Astrocyte of the spinal cord (primary cell): ENCODE measurements at regions not wholly inside any gene's neighbourhood (a gene's known extent, or its start where the extent isn't known, plus 50 kb on each side); places are given as distances from the start of the nearest gene placed in this dataset.

Experiments
- DNase-seq: peaks from one replicate; pipeline ENCODE4 v3.0.0; 2011; ENCODE audit warnings: low read depth, low spot score
- H3K4me3 ChIP-seq: 2 replicates; pipeline ENCODE4 v1.5.1; 2011; ENCODE audit warnings: low read depth, mild to moderate bottlenecking, low read length, moderate library complexity
- in situ Hi-C: cut with HindIII; loops from 2 replicates; pipeline ENCODE4 v1.10.0; 2017; ENCODE audit warnings: low sequenced_read_pairs
- TF ChIP-seq, protein P1 (sequence below): IDR thresholded peaks from 2 replicates; pipeline ENCODE4 v1.5.1; 2012; ENCODE audit warnings: low read depth, mild to moderate bottlenecking, low read length, inconsistent platforms

DNA sequence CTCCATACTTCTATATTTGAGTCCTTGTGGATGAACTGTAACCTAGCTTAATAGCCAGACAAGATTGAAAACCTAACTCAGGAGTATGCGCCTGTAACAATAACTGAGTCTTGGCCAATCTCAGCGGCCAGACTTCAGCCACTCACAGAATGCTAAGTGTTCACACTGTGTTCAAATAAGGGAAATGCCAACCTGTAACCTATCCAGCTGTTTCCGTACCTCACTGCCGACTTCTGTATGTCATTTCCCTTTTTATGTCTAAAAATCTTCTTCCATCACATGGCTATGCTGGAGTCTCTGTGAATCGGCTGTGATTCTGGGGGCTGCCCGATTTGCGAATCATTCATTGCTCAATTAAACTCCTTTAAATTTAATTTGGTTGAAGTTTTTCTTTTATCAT is 169.2 kb downstream of the NFKBIZ start:
- TF ChIP-seq, protein P1, sequence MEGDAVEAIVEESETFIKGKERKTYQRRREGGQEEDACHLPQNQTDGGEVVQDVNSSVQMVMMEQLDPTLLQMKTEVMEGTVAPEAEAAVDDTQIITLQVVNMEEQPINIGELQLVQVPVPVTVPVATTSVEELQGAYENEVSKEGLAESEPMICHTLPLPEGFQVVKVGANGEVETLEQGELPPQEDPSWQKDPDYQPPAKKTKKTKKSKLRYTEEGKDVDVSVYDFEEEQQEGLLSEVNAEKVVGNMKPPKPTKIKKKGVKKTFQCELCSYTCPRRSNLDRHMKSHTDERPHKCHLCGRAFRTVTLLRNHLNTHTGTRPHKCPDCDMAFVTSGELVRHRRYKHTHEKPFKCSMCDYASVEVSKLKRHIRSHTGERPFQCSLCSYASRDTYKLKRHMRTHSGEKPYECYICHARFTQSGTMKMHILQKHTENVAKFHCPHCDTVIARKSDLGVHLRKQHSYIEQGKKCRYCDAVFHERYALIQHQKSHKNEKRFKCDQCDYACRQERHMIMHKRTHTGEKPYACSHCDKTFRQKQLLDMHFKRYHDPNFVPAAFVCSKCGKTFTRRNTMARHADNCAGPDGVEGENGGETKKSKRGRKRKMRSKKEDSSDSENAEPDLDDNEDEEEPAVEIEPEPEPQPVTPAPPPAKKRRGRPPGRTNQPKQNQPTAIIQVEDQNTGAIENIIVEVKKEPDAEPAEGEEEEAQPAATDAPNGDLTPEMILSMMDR: no peak
- DNase-seq: no peak
- in situ Hi-C loops: no loop called here
- no peak overlapping the region for H3K4me3 ChIP-seq

DNA sequence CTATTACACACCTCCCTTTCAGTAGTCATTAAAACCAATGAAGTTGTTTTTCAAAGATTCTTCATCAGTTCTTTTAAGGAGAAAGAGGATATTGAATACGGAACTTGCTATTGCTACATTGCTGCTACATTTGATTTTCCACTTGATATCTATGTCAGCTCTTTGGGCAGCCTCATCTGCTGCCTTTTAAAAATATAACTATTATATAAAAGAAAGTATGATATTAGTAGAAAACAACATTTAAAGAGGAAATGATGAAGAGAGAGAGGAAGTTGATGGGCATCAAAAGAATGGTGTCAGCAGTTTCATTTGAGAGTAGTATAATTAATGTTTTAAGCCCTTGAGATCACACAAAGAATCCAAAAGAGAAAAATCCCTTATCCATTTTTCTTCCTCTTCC is 171.4 kb downstream of the NFKBIZ start:
- DNase-seq: no peak
- TF ChIP-seq, protein P1: no peak
- no peak overlapping the region for H3K4me3 ChIP-seq
- in situ Hi-C loops: no loop called here

DNA sequence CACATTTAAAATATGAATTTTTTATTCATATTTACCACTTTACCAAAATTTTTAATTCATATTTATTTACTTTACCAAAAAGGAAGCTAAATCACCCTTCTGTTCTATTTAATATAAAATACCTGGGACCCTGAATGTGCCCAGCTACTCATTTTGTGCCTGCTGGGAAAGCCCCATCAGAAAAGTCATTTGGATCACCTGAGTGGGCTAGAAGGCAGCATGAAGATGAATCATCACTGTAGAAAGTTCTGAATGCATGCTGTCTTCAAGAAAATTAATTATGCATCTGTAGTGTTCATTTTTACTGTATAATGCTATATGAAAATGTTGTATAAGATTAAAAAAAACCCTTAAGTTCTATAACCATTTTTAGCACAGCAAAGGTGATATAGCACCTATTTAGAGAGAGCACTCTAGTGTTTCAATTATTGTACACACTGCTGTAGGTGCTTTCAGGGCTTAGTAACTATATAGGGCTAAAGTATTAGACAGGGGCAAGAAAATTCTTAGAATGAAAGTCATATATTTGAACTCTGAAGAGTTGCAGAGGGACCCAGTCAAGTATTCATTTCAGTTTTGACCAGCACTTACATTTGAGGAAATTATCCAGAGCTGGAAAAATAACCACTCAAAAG is 175.1 kb downstream of the NFKBIZ start:
- H3K4me3 ChIP-seq: no peak overlapping the region
- TF ChIP-seq, protein P1: no peak
- DNase-seq: no peak
- in situ Hi-C loops: no loop called here

DNA sequence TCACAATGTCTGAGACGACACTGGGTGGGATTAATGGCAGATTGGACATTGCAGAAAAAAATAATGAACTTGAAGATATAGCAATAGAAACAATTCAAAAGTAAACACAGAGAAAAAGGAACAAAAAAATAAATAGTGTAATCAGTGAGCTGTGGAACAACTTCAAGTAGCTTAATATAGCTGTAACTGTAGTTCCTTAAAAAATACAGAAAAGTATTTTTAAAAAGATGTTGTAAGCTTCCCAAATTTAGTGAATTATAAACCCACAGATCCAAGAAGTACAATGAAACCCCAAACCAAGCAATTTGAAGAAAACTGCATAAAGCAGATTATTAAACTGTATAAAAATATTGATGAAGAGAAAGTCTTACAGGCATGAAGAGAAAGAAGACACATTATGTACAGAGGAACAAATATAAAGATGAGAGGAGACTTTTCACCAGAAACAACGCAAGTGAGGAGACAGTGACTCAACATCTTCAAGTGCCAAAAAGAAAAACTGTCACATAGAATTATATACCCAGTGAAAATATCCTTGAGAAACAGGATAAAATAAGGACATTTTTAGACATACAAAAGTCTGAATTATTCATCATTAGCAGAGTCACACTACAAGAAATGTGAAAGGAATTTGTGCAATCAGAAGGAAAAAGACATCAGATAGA is 176.4 kb downstream of the NFKBIZ start:
- no peak overlapping the region for H3K4me3 ChIP-seq
- in situ Hi-C loops: no loop called here
- TF ChIP-seq, protein P1: no peak
- DNase-seq: no peak

DNA sequence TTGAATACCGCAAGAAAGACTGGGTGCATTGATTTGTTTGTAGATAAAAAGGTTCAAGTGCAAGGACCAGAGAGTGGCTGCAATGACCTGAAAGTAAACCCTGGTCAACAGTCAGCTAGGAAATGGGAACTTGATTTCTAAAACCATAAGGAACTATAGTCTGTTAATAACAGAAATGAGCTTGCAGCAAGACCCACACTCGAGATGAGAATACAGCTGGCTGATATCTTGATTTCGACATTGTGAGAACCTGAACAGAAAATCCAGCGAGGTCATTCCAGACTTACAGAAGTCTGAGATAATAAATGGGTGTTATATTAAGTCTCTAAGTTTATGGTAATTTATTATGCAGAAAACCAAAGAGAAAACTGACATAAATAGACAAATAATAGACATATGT is 177.3 kb downstream of the NFKBIZ start:
- TF ChIP-seq, protein P1: no peak
- in situ Hi-C loops: no loop called here

DNA sequence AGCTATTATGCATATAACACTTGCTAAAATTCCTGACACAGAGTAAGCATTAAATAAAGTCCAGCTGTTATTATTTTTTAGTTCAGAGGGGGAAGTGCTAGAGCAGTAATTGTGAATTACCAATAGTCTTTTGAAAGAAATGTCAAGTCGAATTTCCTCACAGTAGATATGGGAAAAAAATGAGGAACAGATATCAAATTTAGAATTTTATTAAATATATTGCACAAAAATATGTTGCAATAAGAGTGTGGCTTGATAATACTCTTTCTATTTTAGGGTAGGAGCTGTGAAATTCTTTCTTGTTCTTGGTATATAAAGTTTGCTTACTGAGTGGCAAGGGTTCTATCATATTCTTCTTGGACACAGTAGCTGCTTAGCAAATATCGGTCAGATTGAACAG is 181.3 kb downstream of the NFKBIZ start:
- TF ChIP-seq, protein P1: no peak
- no peak for DNase-seq
- in situ Hi-C loops: no loop called here
- no peak overlapping the region for H3K4me3 ChIP-seq

More for the DNA sequence above, 177.3 kb downstream of the NFKBIZ start:
- no peak overlapping the region for H3K4me3 ChIP-seq
- no peak for DNase-seq
